Epithelial cell of prostate (primary cell): ENCODE measurements at regions not wholly inside any gene's neighbourhood (a gene's known extent, or its start where the extent isn't known, plus 50 kb on each side); places are given as distances from the start of the nearest gene placed in this dataset.
"Not testable (repeated sequence)": the region's sequence is repeated elsewhere in the genome, so short reads cannot be mapped to it uniquely, and the experiment has no call there.

Source experiments
- DNase-seq: peaks from one replicate; pipeline ENCODE4 v3.0.0-alpha.2; 2011; ENCODE audit warnings: low read depth, low spot score
- H3K27ac ChIP-seq: fragments of 450-650 bp; 2 replicates; pipeline ENCODE4 v1.5.1; 2017; ENCODE audit warnings: mild to moderate bottlenecking

- no peak overlapping the region for H3K27ac ChIP-seq
These were observed 184.1 kb downstream of the C1D start for GRCh38 chr2:67878743-67879142.

GRCh38 chr2:67879586-67880290 is 183.1 kb downstream of the C1D start:
- peak overlapping the region; percentile 79 for H3K27ac ChIP-seq
- DNase-seq = peak; percentile 40

More at GRCh38 chr2:67878743-67879142, 184.1 kb downstream of the C1D start:
- no peak for DNase-seq

- DNase-seq = peak; percentile 12
- peak overlapping the region; percentile 79 for H3K27ac ChIP-seq
These were observed 182.5 kb downstream of the C1D start for GRCh38 chr2:67880291-67880761.

GRCh38 chr2:67881816-67882215 is 181.0 kb downstream of the C1D start:
- no peak overlapping the region for H3K27ac ChIP-seq
- no peak for DNase-seq

GRCh38 chr2:67883316-67884087 is 179.3 kb downstream of the C1D start:
- no peak overlapping the region for H3K27ac ChIP-seq
- no peak for DNase-seq

- no peak overlapping the region for H3K27ac ChIP-seq
- DNase-seq = no peak
These were observed 174.3 kb downstream of the C1D start for GRCh38 chr2:67888351-67889005.

- no peak overlapping the region for H3K27ac ChIP-seq
- no peak for DNase-seq
These were observed 173.7 kb downstream of the C1D start for GRCh38 chr2:67889056-67889455.

- DNase-seq = no peak
These were observed 171.2 kb downstream of the C1D start for GRCh38 chr2:67891642-67892041.

GRCh38 chr2:67892339-67892846 is 170.4 kb downstream of the C1D start:
- no peak overlapping the region for H3K27ac ChIP-seq
- DNase-seq = no peak

More at GRCh38 chr2:67891642-67892041, 171.2 kb downstream of the C1D start:
- no peak overlapping the region for H3K27ac ChIP-seq

GRCh38 chr2:67895227-67895941 is 167.4 kb downstream of the C1D start:
- DNase-seq = peak; percentile 69
- no peak overlapping the region for H3K27ac ChIP-seq

- H3K27ac ChIP-seq = no peak overlapping the region
- DNase-seq = no peak
These were observed 166.7 kb downstream of the C1D start for GRCh38 chr2:67896076-67896475.

- DNase-seq = no peak
These were observed 166.3 kb downstream of the C1D start for GRCh38 chr2:67896476-67896875.

GRCh38 chr2:67898595-67898994 is 164.2 kb downstream of the C1D start:
- no peak for DNase-seq
- H3K27ac ChIP-seq = no peak overlapping the region

More at GRCh38 chr2:67896476-67896875, 166.3 kb downstream of the C1D start:
- no peak overlapping the region for H3K27ac ChIP-seq

- DNase-seq = no peak
- H3K27ac ChIP-seq = no peak overlapping the region
These were observed 163.6 kb downstream of the C1D start for GRCh38 chr2:67899187-67899586.

- no peak overlapping the region for H3K27ac ChIP-seq
- DNase-seq = no peak
These were observed 162.0 kb downstream of the C1D start for GRCh38 chr2:67900826-67901225.

GRCh38 chr2:67904566-67904965 is 158.2 kb downstream of the C1D start:
- DNase-seq = no peak
- no peak overlapping the region for H3K27ac ChIP-seq

GRCh38 chr2:67904966-67905365 is 157.8 kb downstream of the C1D start:
- no peak overlapping the region for H3K27ac ChIP-seq
- no peak for DNase-seq

- not testable (repeated sequence) for DNase-seq, H3K27ac ChIP-seq
These were observed 156.3 kb downstream of the C1D start for GRCh38 chr2:67906547-67906946.

- peak overlapping the region; percentile 94 for H3K27ac ChIP-seq
- peak; percentile 55 for DNase-seq
These were observed 145.3 kb downstream of the C1D start for GRCh38 chr2:67917332-67918054.
